ENCODE measurements at regions not wholly inside any gene's neighbourhood (a gene's known extent, or its start where the extent isn't known, plus 50 kb on each side); places are given as distances from the start of the nearest gene placed in this dataset.

DNA sequence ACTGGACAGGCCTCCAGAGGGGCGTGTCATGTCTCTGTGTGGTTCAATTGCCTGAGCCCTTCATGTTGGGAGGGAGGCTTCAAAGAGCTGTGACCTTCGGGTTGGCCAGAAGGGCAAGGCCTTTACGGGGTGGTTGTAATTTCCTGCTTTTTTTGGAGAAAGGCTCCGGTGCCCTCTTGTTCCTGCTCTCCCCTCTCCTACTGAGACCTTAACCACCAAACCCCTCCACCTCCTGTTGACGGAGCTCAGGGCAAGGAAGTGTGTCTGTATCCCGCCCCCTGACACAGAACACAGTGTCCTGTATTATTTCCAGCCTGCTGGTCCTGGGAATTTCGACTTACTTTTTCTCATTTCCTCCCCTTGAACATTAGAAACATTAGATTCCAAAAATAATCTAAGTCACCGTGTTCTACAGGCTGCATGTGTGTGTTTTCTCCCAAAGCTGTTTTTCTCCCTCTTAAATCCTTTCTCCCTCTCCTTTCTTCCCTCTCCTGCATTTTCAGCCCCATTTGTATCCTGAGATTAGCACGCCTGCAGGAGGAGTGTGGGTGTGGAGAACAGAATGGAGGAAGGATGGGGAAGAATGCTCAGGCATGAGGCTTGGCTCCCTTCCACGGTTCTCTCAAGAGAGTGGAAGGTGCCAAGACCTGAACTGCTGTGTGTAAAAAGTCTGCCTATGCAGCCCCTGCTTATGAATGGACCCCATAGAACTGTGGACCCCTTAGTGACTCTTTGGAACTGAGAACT is 285.4 kb upstream of the ROPN1 start:
- DNase-seq (ENCODE audit: low spot score) = no peak

- DNase-seq (ENCODE audit: low spot score) = no peak
Observed at GRCh38 chr3:124281453-124282316, 289.8 kb upstream of the ROPN1 start.

- DNase-seq (ENCODE audit: low spot score) = no peak
Observed at GRCh38 chr3:124282751-124283651, 291.1 kb upstream of the ROPN1 start.

GRCh38 chr3:124283652-124284023 is 291.7 kb upstream of the ROPN1 start:
- no peak for DNase-seq (ENCODE audit: low spot score)

GRCh38 chr3:124288996-124289395 is 297.1 kb upstream of the ROPN1 start:
- DNase-seq (ENCODE audit: low spot score) = no peak

- DNase-seq (ENCODE audit: low spot score) = no peak
Observed at GRCh38 chr3:124291008-124291407, 299.1 kb upstream of the ROPN1 start.

DNA sequence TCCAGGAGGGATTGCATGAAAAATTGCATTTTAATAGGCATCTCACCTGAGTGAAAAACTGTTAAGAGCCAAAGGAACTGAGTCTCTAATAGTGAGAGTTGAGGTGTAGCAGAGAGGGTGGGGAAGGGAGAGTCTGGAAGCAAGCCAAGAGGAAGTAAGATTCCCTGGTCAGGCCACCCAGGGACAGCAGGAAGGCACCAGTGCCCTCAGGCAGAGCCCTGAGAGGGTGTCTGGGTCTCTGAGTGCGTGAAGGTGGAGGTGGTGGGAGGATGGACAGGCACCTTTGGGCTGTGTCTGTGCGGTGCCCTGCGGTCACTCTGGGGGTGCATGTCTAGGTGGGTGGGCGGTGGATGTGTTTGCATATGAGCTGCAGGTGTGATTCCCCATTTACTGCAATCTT is 300.4 kb upstream of the ROPN1 start:
- no peak for DNase-seq (ENCODE audit: low spot score)

DNA sequence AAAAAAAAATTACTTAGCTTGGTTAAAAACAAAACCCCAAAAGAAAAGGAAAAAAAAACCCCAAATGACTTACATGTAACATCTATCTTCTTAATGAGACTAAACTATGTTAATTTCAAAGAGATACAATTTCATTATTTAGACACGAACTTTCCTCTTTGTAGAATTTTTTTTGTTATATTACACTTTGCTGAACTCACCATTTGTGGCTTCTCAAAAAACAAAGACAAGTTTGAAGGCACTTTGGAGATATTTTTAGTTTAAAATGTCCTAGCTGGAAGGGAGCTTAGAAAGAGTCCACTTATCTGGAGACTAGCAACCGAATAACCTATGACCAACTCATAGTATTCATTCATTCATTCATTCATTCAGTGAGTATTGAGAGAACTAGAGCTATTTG is 301.7 kb upstream of the ROPN1 start:
- DNase-seq (ENCODE audit: low spot score) = no peak

- no peak for DNase-seq (ENCODE audit: low spot score)
Observed at GRCh38 chr3:124295362-124295761, 303.4 kb upstream of the ROPN1 start.

- no peak for DNase-seq (ENCODE audit: low spot score)
Observed at GRCh38 chr3:124296406-124296805, 304.5 kb upstream of the ROPN1 start.

DNA sequence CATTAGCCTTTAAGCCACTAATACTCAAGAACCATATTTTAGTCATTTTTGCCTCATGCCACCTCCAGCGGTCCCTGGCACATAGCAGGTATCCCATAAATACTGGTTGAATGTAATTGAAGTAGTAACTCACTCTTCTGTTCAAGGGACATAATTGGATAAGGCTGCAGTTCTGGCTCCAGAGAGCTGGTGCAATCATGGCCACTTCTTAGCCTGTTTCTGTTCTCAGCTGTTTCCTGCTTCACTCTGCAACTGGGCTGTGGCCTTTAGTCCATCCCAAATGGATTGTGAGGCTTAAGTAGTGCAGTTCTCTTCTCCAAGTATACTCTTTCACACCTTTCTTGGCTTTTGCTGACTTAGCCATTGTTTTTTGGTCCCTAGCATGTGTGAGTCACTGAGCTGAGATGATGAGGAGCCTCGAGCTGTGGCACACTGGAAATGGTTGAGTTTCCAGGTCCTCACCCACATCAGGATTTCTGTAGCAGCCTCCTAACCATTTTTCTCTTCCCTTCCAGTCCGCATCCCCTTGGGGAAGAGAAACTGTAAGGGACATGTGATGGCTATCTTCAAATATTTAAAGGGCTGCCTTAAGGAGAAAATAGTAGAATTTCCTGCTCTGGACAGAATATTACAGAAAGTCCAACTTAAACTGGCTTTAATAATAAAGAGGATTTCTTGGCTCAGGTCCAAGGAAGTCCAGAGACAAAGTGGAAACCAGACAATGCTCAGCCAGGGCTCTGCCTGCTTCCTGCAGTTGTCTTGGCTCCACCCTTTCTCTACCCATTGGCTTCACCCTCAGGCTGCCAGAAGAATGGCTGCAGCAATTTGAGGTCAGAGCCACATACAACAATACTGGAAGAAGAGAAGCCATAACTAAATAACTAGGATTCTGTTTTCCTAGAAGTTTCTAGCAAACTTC is 305.4 kb upstream of the ROPN1 start:
- no peak for DNase-seq (ENCODE audit: low spot score)

DNA sequence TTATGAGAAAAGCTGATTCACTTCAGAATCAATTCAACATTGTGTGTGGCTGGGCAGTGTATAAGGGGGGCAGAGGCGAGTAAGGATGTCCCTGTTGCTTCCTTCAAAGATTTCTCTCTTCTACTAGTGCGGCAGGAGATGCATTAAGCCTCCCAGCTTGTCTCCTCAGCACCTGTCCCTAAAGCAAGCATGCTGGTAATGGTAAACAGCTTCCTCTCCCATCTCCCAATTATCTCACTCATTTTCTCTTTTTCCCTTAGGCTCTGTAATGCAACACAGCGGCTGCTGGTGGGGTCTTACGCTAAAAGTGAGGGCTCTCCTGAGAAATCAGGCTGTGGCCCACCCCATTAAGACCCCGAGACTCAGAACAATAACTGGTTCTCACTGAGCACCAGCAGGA is 306.4 kb upstream of the ROPN1 start:
- no peak for DNase-seq (ENCODE audit: low spot score)

DNA sequence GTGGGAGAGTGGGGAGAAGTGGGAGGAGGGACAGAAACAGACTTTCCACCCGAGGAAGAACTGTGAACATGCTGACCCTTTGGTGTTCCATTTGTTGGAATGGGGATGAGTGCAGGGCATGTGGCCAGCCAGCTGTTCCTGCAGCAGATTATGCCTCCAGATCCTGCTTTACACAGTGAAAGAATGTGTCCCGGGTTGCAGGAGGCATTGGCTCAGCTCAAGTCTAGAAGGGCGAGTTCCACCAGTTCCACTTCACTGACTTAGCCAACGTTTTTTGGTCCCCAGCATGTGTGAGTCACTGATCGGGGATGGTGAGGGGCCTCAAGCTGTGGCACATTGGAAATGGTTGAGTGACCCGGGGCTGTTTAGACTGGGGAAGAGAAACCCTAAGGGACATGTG is 307.0 kb upstream of the ROPN1 start:
- DNase-seq (ENCODE audit: low spot score) = no peak

GRCh38 chr3:124299831-124300230 is 307.9 kb upstream of the ROPN1 start:
- no peak for DNase-seq (ENCODE audit: low spot score)

- no peak for DNase-seq (ENCODE audit: low spot score)
Observed at GRCh38 chr3:124300416-124300815, 308.5 kb upstream of the ROPN1 start.

DNA sequence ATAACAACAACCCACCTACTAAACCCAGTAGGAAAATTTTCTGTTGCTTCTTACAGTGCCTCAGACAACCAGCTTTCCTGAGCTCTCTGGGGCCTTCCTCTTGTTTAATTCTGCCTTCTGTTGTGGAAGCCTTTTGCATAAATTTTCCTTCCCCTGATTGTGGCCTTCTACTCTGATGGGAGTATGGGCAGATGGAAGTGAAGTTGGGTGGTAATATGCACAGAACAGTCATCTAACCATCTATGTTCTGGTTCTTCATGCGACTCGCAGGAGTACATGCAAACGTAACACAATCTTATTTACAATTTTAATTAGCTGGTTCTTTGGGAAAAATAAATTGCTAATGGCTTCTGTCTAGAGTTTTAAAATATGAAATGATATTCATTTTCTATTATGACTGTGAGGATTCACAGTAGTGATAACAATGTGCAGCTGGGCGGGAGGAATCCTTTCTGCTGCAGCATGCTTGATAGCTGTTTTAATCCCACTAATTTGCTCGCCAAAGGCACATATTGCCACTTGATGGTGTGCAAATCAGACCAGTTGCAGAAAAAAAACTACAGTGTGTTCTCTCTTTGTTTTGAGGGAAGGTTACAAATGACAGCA is 311.5 kb upstream of the ROPN1 start:
- DNase-seq (ENCODE audit: low spot score) = no peak

GRCh38 chr3:124306665-124307064 is 314.7 kb upstream of the ROPN1 start:
- no peak for DNase-seq (ENCODE audit: low spot score)

DNA sequence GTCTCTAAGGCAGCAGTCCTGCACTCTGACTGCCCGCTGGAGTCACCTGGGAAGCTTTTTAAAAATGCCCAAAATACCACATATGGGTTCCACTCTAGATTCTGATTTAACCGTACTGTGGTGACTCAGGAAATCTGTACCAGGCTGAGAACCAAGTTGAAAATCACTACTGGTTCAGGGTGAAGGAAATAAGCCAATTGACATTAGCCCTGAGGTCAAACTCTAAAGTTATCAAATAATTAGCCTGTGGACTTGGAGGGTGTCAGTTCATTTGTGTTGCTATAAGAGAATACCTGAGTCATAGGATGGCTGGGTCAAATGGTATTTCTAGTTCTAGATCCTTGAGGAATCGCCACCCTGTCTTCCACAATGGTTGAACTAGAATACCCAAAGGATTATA is 321.7 kb upstream of the ROPN1 start:
- no peak for DNase-seq (ENCODE audit: low spot score)

DNA sequence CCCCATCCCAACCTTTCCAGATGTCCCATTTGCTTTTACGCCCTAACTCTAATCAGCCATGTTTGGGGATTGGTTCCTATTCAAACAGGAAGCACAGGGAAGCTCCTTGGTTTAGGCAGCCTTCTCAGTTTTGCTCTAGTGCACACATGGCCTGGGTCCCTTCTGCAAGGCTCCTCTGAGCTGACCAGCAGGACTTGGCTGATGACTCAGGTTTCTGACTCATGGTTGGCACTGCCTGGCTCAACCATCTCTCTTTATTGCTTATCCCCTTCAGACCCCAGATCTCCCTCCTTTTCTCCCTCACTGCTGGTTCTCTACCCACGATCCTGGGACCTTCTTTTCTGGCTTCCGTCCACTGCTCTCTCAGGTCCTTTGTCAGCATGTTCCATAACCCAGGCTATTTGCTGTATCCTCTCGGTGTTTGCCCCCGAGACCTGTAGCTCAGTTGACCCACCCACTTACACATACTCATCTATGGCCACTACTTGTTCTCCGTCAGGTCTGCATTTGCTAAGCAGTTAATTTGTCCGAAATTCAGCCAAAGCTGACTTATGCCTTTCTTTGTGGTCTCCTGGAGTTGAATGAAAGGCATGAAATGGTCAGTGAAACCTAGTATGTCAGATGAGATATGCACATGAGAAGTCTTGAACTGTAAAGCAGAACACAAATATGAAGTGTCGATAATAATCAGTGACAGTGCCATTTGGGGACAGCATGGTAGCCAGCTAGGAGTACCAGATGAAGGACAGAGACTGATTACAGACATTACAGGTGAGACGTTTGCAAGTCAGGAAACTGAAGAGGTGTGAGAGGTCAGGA is 323.5 kb upstream of the ROPN1 start:
- no peak for DNase-seq (ENCODE audit: low spot score)

GRCh38 chr3:124316034-124316287 is 324.0 kb upstream of the ROPN1 start:
- no peak for DNase-seq (ENCODE audit: low spot score)
